CD14-positive monocyte (primary cell): ENCODE measurements at regions not wholly inside any gene's neighbourhood (a gene's known extent, or its start where the extent isn't known, plus 50 kb on each side); places are given as distances from the start of the nearest gene placed in this dataset.
"Not testable (repeated sequence)": the region's sequence is repeated elsewhere in the genome, so short reads cannot be mapped to it uniquely, and the experiment has no call there.

Experiments used
- DNase-seq, 3 donors: peaks; one replicate each; pipeline ENCODE4 v3.0.0-alpha.2; 2011 to 2022
- H2AFZ ChIP-seq: 2 replicates; pipeline ENCODE4 v1.6.0; 2012; ENCODE audit warnings: mild to moderate bottlenecking, low read depth, low read length, inconsistent platforms; ENCODE audit not compliant: insufficient read depth, poor library complexity, severe bottlenecking
- H3K27ac ChIP-seq, 2 donors: 1 replicate in 1 of 2; 2 replicates in 1 of 2; pipeline ENCODE4 v1.5.1; 2012 to 2013; ENCODE audit warnings: low read length in 2 of 2, control low read depth in 1 of 2, inconsistent platforms in 1 of 2, low read depth in 1 of 2, mild to moderate bottlenecking in 1 of 2
- H3K27me3 ChIP-seq, 2 donors: one replicate each; pipeline versions ENCODE4 v1.6.0 to v1.6.1; 2011 to 2013; ENCODE audit warnings: low read length in 2 of 2; ENCODE audit not compliant: control insufficient read depth in 2 of 2, insufficient read depth in 2 of 2
- H3K36me3 ChIP-seq, 2 donors: replicated peaks in 1 of 2; 1 replicate in 1 of 2; 2 replicates in 1 of 2; pipeline versions ENCODE4 v1.5.1 to v1.6.1; 2012 to 2013; ENCODE audit warnings: low read length in 2 of 2, control low read depth in 1 of 2, inconsistent platforms in 1 of 2, mild to moderate bottlenecking in 1 of 2; ENCODE audit not compliant: insufficient read depth in 2 of 2, control insufficient read depth in 1 of 2
- H3K4me1 ChIP-seq, 2 donors: 1 replicate in 1 of 2; 2 replicates in 1 of 2; pipeline versions ENCODE4 v1.5.1 to v1.6.1; 2012 to 2013; ENCODE audit warnings: low read length in 2 of 2, control low read depth in 1 of 2, inconsistent platforms in 1 of 2, mild to moderate bottlenecking in 1 of 2, moderate library complexity in 1 of 2; ENCODE audit not compliant: insufficient read depth in 2 of 2, control insufficient read depth in 1 of 2
- H3K4me2 ChIP-seq: replicated peaks from 2 replicates; pipeline ENCODE3; 2012; ENCODE audit warnings: low read length, moderate library complexity, mild to moderate bottlenecking; ENCODE audit not compliant: poor library complexity, severe bottlenecking; ENCODE audit errors: extremely low read depth
- H3K4me3 ChIP-seq, 3 experiments: fragments of 200-600 bp in 1 of 3; sonication (generic) in 1 of 3; replicated peaks in 1 of 3; 1 replicate in 2 of 3; 2 replicates in 1 of 3; pipeline ENCODE4 v1.5.1; 2011 to 2013; ENCODE audit warnings: low read length in 3 of 3, mild to moderate bottlenecking in 3 of 3, control low read depth in 2 of 3, low read depth in 2 of 3, inconsistent platforms in 1 of 3, moderate library complexity in 1 of 3
- H3K79me2 ChIP-seq: 2 replicates; pipeline ENCODE4 v1.6.0; 2012; ENCODE audit warnings: mild to moderate bottlenecking, control low read depth, inconsistent platforms, low read length, moderate library complexity; ENCODE audit not compliant: insufficient read depth
- H3K9ac ChIP-seq: 2 replicates; pipeline ENCODE4 v1.6.0; 2017; ENCODE audit warnings: low read length, mild to moderate bottlenecking; ENCODE audit not compliant: insufficient read depth, poor library complexity, severe bottlenecking
- H3K9me3 ChIP-seq, 2 donors: replicated peaks in 1 of 2; 1 replicate in 1 of 2; 2 replicates in 1 of 2; pipeline versions ENCODE4 v1.5.1 to v1.6.1; 2012 to 2013; ENCODE audit warnings: low read length in 2 of 2, control low read depth in 1 of 2; ENCODE audit not compliant: control insufficient read depth in 1 of 2, insufficient read depth in 1 of 2
- H4K20me1 ChIP-seq: 2 replicates; pipeline ENCODE4 v1.6.0; 2012; ENCODE audit warnings: mild to moderate bottlenecking, low read length, control low read depth, moderate library complexity; ENCODE audit not compliant: insufficient read depth
- H3K27ac Mint-ChIP-seq, 7 donors: one replicate each; pipeline ENCODE4 v1.8.0; 2020; ENCODE audit warnings: mild to moderate bottlenecking in 7 of 7, mixed read lengths in 7 of 7, moderate library complexity in 6 of 7, inconsistent platforms in 2 of 7
- H3K27me3 Mint-ChIP-seq, 3 donors: one replicate each; pipeline ENCODE4 v1.8.0; 2021 to 2022; ENCODE audit warnings: low read depth in 3 of 3, mild to moderate bottlenecking in 3 of 3, mixed read lengths in 3 of 3, moderate library complexity in 3 of 3, inconsistent platforms in 1 of 3
- H3K36me3 Mint-ChIP-seq, 2 donors: one replicate each; pipeline ENCODE4 v1.8.0; 2020; ENCODE audit warnings: mixed read lengths in 2 of 2, inconsistent platforms in 1 of 2, mild to moderate bottlenecking in 1 of 2
- H3K4me1 Mint-ChIP-seq: one replicate; pipeline ENCODE4 v1.8.0; 2020; ENCODE audit warnings: mild to moderate bottlenecking, mixed read lengths
- H3K4me3 Mint-ChIP-seq, 2 donors: one replicate each; pipeline ENCODE4 v1.8.0; 2020; ENCODE audit warnings: mild to moderate bottlenecking in 2 of 2, mixed read lengths in 2 of 2, moderate library complexity in 1 of 2
- H3K9me3 Mint-ChIP-seq, 7 donors: one replicate each; pipeline ENCODE4 v1.8.0; 2020 to 2022; ENCODE audit warnings: mixed read lengths in 7 of 7, mild to moderate bottlenecking in 6 of 7, moderate library complexity in 6 of 7, inconsistent platforms in 2 of 7
- WGBS: methylation state at CpG from one replicate; pipeline ENCODE4 v1.1.5; 2013; ENCODE audit warnings: missing lambda C conversion rate; ENCODE audit not compliant: insufficient coverage; 5-methylcytosine and 5-hydroxymethylcytosine counted together
- intact Hi-C, 2 donors: fragments of 100-400 bp; cut with micrococcal nuclease; formaldehyde crosslinking; loops; one replicate each; pipeline versions ENCODE4 v1.15.0 to v1.15.1; 2023

GRCh38 chr15:77926789-77927188 is 150.7 kb downstream of the TBC1D2B start:
- H3K9me3 ChIP-seq, H3K79me2 ChIP-seq, H3K27me3 Mint-ChIP-seq, H3K27me3 ChIP-seq, H3K9me3 Mint-ChIP-seq, H3K27ac ChIP-seq, H3K4me1 Mint-ChIP-seq, intact Hi-C loops, H3K4me2 ChIP-seq, H3K9ac ChIP-seq, H3K4me3 ChIP-seq, H3K36me3 Mint-ChIP-seq, H3K27ac Mint-ChIP-seq, H3K4me3 Mint-ChIP-seq, H3K36me3 ChIP-seq, H3K4me1 ChIP-seq, H2AFZ ChIP-seq, H4K20me1 ChIP-seq: not testable (repeated sequence)
- WGBS, result 100% methylated on average over 2 of the region's 11 CpGs
- DNase-seq, result peak in 2 of 3 donors; percentile 9 to 22

DNA sequence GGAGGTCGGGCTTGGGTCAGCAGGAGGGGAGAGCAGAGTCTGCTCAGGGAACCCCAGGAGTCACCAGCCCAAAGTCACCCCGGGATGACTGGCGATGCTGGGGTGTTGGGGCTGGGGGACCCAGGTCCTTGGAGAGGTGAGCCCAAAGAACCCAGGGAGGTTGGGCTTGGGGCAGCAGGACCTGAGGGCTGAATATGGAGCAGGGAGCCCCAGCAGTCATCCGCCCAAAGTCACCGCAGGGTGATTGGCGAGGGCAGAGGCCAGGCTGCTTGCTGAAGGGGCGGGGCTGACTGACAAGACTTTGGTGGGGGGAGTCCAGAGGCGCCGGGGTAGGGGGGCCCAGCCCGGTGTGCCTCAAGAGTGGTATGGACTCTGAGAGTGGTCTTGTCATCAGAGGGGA is 151.2 kb downstream of the TBC1D2B start:
- H3K4me3 ChIP-seq, H3K4me1 ChIP-seq, H3K27me3 ChIP-seq, H4K20me1 ChIP-seq, H2AFZ ChIP-seq, H3K9ac ChIP-seq, H3K4me3 Mint-ChIP-seq, H3K27me3 Mint-ChIP-seq, H3K27ac Mint-ChIP-seq, H3K4me1 Mint-ChIP-seq, H3K79me2 ChIP-seq, H3K36me3 Mint-ChIP-seq, DNase-seq, H3K36me3 ChIP-seq, H3K9me3 Mint-ChIP-seq, H3K27ac ChIP-seq, intact Hi-C loops, H3K4me2 ChIP-seq, H3K9me3 ChIP-seq: not testable (repeated sequence)
- 97% methylated on average over 8 of the region's 10 CpGs for WGBS

GRCh38 chr15:77925101-77925500 is 152.4 kb downstream of the TBC1D2B start:
- H3K27me3 Mint-ChIP-seq, H3K4me3 ChIP-seq, H3K27ac ChIP-seq, H3K36me3 Mint-ChIP-seq, H3K36me3 ChIP-seq, DNase-seq, H2AFZ ChIP-seq, H3K9me3 Mint-ChIP-seq, H3K9ac ChIP-seq, H3K4me1 Mint-ChIP-seq, H3K4me2 ChIP-seq, H3K27me3 ChIP-seq, H3K27ac Mint-ChIP-seq, H4K20me1 ChIP-seq, H3K79me2 ChIP-seq, intact Hi-C loops, H3K9me3 ChIP-seq, H3K4me3 Mint-ChIP-seq, H3K4me1 ChIP-seq: not testable (repeated sequence)
- WGBS, result no CpG with 5 or more reads among the region's 1 CpG
